GM23338 (cell line): ENCODE measurements at regions not wholly inside any gene's neighbourhood (a gene's known extent, or its start where the extent isn't known, plus 50 kb on each side); places are given as distances from the start of the nearest gene placed in this dataset.

ENCODE experiments used
- ATAC-seq: fragments of 200-7000 bp; cut with Tn5 transposase; 3 replicates; pipeline ENCODE4 v1.9.1; 2020
- DNase-seq: peaks from one replicate; pipeline ENCODE4 v3.0.0-alpha.2; 2015; ENCODE audit warnings: low spot score
- H2AFZ ChIP-seq: fragments of 200-600 bp; sonication (generic); 2 replicates; pipeline ENCODE4 v1.8.0; 2016; ENCODE audit warnings: antibody characterized with exemption, mild to moderate bottlenecking, moderate library complexity
- H3F3A ChIP-seq: fragments of 200-600 bp; sonication (generic); replicated peaks from 2 replicates; pipeline ENCODE4 v1.8.0; 2017; ENCODE audit warnings: antibody characterized with exemption, mixed run types, low read depth
- H3K27ac ChIP-seq: fragments of 200-600 bp; sonication (generic); 2 replicates; pipeline ENCODE4 v1.6.1; 2016; ENCODE audit warnings: low read depth
- H3K27me3 ChIP-seq: fragments of 200-600 bp; sonication (generic); 2 replicates; pipeline ENCODE4 v1.8.0; 2016; ENCODE audit warnings: mild to moderate bottlenecking, mixed run types, moderate library complexity; ENCODE audit not compliant: insufficient read depth
- H3K36me3 ChIP-seq: fragments of 200-600 bp; sonication (generic); 2 replicates; pipeline ENCODE4 v1.8.0; 2016; ENCODE audit warnings: mild to moderate bottlenecking; ENCODE audit not compliant: insufficient read depth
- H3K4me1 ChIP-seq: fragments of 200-600 bp; sonication (generic); 2 replicates; pipeline ENCODE4 v1.8.0; 2016; ENCODE audit warnings: mild to moderate bottlenecking, moderate library complexity; ENCODE audit not compliant: insufficient read depth
- H3K4me2 ChIP-seq: fragments of 200-600 bp; sonication (generic); 2 replicates; pipeline ENCODE4 v1.7.1; 2017; ENCODE audit warnings: mixed run types
- H3K4me3 ChIP-seq: fragments of 200-600 bp; sonication (generic); 2 replicates; pipeline ENCODE4 v1.6.1; 2016; ENCODE audit warnings: mixed run types
- H3K79me2 ChIP-seq: fragments of 200-600 bp; sonication (generic); replicated peaks from 2 replicates; pipeline ENCODE4 v1.8.0; 2017; ENCODE audit warnings: mild to moderate bottlenecking; ENCODE audit not compliant: insufficient read depth
- H3K9me2 ChIP-seq: fragments of 200-600 bp; sonication (generic); 2 replicates; pipeline ENCODE4 v1.8.0; 2017; ENCODE audit not compliant: insufficient read depth
- H4K20me1 ChIP-seq: fragments of 200-600 bp; sonication (generic); replicated peaks from 2 replicates; pipeline ENCODE4 v1.8.0; 2017; ENCODE audit warnings: mild to moderate bottlenecking; ENCODE audit not compliant: insufficient read depth
- H3K27ac Mint-ChIP-seq: 2 replicates; pipeline ENCODE4 v1.8.0; 2020; ENCODE audit warnings: inconsistent platforms, mild to moderate bottlenecking, moderate library complexity, mixed read lengths
- H3K27me3 Mint-ChIP-seq: 3 replicates; pipeline ENCODE4 v1.8.0; 2022; ENCODE audit warnings: low read depth, mild to moderate bottlenecking, moderate library complexity, mixed read lengths, inconsistent platforms; ENCODE audit not compliant: insufficient read depth, poor library complexity
- H3K36me3 Mint-ChIP-seq: 3 replicates; pipeline ENCODE4 v1.8.0; 2021; ENCODE audit warnings: low read depth, mild to moderate bottlenecking, inconsistent platforms, moderate library complexity, mixed read lengths
- H3K4me1 Mint-ChIP-seq: 3 replicates; pipeline ENCODE4 v1.8.0; 2020; ENCODE audit warnings: mild to moderate bottlenecking, inconsistent platforms, mixed read lengths
- H3K4me3 Mint-ChIP-seq: 3 replicates; pipeline ENCODE4 v1.8.0; 2021; ENCODE audit warnings: moderate library complexity, mild to moderate bottlenecking, inconsistent platforms, mixed read lengths
- H3K9me3 Mint-ChIP-seq: 3 replicates; pipeline ENCODE4 v1.8.0; 2020; ENCODE audit warnings: moderate library complexity, mild to moderate bottlenecking, inconsistent platforms, mixed read lengths
- CREB1 ChIP-seq: fragments of 250-450 bp; sonication (Bioruptor Pico); IDR thresholded peaks from 2 replicates; pipeline ENCODE4 v1.5.0; 2020; ENCODE audit warnings: low read depth, mild to moderate bottlenecking, moderate library complexity
- CTCF ChIP-seq, 2 experiments: fragments of 200-600 bp in 1 of 2; sonication (generic) in 1 of 2; conservative IDR thresholded peaks; 2 replicates each; pipeline versions ENCODE4 v1.5.1 to v1.6.1; 2016 to 2017; ENCODE audit warnings: antibody characterized with exemption in 2 of 2, low read depth in 2 of 2, mild to moderate bottlenecking in 2 of 2, moderate library complexity in 1 of 2
- EZH2phosphoT487 ChIP-seq: fragments of 200-600 bp; sonication (generic); IDR thresholded peaks from one replicate; pipeline ENCODE4 v1.8.1; 2018; ENCODE audit warnings: antibody characterized with exemption; ENCODE audit not compliant: unreplicated experiment
- NANOG ChIP-seq: IDR thresholded peaks from 2 replicates; pipeline ENCODE4 v1.6.1; 2016; ENCODE audit warnings: antibody characterized with exemption, borderline replicate concordance
- POLR2AphosphoS5 ChIP-seq: IDR thresholded peaks from 2 replicates; pipeline ENCODE4 v1.6.1; 2016; ENCODE audit warnings: antibody characterized with exemption, low read depth
- STAT1 ChIP-seq: IDR thresholded peaks from one replicate; pipeline ENCODE4 v1.6.1; 2016; ENCODE audit warnings: antibody characterized with exemption; ENCODE audit not compliant: unreplicated experiment
- ZNF114 ChIP-seq: fragments of 250-450 bp; sonication (Bioruptor Pico); IDR thresholded peaks from 2 replicates; pipeline ENCODE4 v1.5.0; 2020; ENCODE audit warnings: mild to moderate bottlenecking, moderate library complexity
- ZNF331 ChIP-seq: fragments of 250-450 bp; sonication (Bioruptor Pico); IDR thresholded peaks from 2 replicates; pipeline ENCODE4 v1.5.0; 2020; ENCODE audit warnings: low read depth, mild to moderate bottlenecking, moderate library complexity
- TF ChIP-seq, protein P1 (sequence below): fragments of 250-450 bp; sonication (Bioruptor Pico); IDR thresholded peaks from 2 replicates; pipeline ENCODE4 v1.5.0; 2020; ENCODE audit warnings: mild to moderate bottlenecking, moderate library complexity
- TF ChIP-seq, protein P2 (sequence below): IDR thresholded peaks from 2 replicates; pipeline ENCODE4 v1.6.1; 2016; ENCODE audit warnings: antibody characterized with exemption

DNA sequence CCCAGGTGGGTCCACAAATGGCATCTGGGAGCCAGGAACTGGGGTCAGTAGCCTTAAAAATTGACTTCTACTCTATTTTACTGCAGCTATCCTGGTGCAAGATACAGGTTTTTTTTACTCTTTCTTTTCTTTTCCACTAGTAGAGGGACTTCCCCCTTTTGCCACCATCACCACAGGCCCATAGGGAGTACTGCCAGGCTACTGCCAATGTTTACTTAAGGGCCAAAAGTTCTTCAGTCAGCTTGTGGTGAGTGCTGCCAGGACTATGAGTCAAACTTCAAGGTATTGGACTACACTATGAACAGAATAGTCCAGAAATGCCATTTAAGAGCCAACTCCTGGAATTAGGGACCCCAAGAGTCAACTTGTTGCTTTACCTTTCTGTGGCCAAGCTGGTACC, 94.7 kb downstream of the EDA2R start:
- H3K27me3 Mint-ChIP-seq = no peaks in the 10 kb centered on the region
- TF ChIP-seq EZH2phosphoT487 (no peak), CTCF (conservative IDR thresholded peaks at IDR 0.05; ENCODE audit: low read depth in 2 of 2) (no peak), STAT1 (no peak), ZNF331 (no peak), NANOG (no peak), ZNF114 (no peak), CREB1 (CRISPR knock-in tag) (no peak), POLR2AphosphoS5 (no peak)
- TF ChIP-seq, protein P1, sequence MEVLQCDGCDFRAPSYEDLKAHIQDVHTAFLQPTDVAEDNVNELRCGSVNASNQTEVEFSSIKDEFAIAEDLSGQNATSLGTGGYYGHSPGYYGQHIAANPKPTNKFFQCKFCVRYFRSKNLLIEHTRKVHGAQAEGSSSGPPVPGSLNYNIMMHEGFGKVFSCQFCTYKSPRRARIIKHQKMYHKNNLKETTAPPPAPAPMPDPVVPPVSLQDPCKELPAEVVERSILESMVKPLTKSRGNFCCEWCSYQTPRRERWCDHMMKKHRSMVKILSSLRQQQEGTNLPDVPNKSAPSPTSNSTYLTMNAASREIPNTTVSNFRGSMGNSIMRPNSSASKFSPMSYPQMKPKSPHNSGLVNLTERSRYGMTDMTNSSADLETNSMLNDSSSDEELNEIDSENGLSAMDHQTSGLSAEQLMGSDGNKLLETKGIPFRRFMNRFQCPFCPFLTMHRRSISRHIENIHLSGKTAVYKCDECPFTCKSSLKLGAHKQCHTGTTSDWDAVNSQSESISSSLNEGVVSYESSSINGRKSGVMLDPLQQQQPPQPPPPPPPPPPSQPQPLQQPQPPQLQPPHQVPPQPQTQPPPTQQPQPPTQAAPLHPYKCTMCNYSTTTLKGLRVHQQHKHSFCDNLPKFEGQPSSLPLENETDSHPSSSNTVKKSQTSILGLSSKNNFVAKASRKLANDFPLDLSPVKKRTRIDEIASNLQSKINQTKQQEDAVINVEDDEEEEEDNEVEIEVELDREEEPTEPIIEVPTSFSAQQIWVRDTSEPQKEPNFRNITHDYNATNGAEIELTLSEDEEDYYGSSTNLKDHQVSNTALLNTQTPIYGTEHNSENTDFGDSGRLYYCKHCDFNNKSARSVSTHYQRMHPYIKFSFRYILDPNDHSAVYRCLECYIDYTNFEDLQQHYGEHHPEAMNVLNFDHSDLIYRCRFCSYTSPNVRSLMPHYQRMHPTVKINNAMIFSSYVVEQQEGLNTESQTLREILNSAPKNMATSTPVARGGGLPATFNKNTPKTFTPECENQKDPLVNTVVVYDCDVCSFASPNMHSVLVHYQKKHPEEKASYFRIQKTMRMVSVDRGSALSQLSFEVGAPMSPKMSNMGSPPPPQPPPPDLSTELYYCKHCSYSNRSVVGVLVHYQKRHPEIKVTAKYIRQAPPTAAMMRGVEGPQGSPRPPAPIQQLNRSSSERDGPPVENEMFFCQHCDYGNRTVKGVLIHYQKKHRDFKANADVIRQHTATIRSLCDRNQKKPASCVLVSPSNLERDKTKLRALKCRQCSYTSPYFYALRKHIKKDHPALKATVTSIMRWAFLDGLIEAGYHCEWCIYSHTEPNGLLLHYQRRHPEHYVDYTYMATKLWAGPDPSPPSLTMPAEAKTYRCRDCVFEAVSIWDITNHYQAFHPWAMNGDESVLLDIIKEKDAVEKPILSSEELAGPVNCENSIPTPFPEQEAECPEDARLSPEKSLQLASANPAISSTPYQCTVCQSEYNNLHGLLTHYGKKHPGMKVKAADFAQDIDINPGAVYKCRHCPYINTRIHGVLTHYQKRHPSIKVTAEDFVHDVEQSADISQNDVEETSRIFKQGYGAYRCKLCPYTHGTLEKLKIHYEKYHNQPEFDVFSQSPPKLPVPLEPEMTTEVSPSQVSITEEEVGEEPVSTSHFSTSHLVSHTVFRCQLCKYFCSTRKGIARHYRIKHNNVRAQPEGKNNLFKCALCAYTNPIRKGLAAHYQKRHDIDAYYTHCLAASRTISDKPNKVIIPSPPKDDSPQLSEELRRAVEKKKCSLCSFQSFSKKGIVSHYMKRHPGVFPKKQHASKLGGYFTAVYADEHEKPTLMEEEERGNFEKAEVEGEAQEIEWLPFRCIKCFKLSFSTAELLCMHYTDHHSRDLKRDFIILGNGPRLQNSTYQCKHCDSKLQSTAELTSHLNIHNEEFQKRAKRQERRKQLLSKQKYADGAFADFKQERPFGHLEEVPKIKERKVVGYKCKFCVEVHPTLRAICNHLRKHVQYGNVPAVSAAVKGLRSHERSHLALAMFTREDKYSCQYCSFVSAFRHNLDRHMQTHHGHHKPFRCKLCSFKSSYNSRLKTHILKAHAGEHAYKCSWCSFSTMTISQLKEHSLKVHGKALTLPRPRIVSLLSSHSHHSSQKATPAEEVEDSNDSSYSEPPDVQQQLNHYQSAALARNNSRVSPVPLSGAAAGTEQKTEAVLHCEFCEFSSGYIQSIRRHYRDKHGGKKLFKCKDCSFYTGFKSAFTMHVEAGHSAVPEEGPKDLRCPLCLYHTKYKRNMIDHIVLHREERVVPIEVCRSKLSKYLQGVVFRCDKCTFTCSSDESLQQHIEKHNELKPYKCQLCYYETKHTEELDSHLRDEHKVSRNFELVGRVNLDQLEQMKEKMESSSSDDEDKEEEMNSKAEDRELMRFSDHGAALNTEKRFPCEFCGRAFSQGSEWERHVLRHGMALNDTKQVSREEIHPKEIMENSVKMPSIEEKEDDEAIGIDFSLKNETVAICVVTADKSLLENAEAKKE (CRISPR knock-in tag) = no peak
- TF ChIP-seq, protein P2, sequence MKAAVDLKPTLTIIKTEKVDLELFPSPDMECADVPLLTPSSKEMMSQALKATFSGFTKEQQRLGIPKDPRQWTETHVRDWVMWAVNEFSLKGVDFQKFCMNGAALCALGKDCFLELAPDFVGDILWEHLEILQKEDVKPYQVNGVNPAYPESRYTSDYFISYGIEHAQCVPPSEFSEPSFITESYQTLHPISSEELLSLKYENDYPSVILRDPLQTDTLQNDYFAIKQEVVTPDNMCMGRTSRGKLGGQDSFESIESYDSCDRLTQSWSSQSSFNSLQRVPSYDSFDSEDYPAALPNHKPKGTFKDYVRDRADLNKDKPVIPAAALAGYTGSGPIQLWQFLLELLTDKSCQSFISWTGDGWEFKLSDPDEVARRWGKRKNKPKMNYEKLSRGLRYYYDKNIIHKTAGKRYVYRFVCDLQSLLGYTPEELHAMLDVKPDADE = no peak
- no peaks in the 10 kb centered on the region for H3K4me1 Mint-ChIP-seq

More for the DNA sequence above, 94.7 kb downstream of the EDA2R start:
- Mint-ChIP-seq H3K27ac (no peak overlapping the region), H3K36me3 (no peaks in the 10 kb centered on the region), H3K4me3 (no peak overlapping the region), H3K9me3 (peaks cover 61% of the 10 kb centered on the region)
- H3K36me3 ChIP-seq = no peaks in the 10 kb centered on the region
- no peaks in the 10 kb centered on the region for H3K9me2 ChIP-seq
- H3K27ac ChIP-seq = no peak overlapping the region
- no peaks in the 10 kb centered on the region for H3K27me3 ChIP-seq
- no peaks in the 10 kb centered on the region for H4K20me1 ChIP-seq
- no peak overlapping the region for H3K4me3 ChIP-seq
- H3F3A ChIP-seq = no peaks in the 10 kb centered on the region
- DNase-seq (no peak), ATAC-seq (no peak)
- H3K4me2 ChIP-seq = no peak overlapping the region
- no peak overlapping the region for H2AFZ ChIP-seq
- H3K79me2 ChIP-seq = no peaks in the 10 kb centered on the region
- no peaks in the 10 kb centered on the region for H3K4me1 ChIP-seq
